Right cardiac atrium (tissue), 5 donors: ENCODE measurements at regions not wholly inside any gene's neighbourhood (a gene's known extent, or its start where the extent isn't known, plus 50 kb on each side); places are given as distances from the start of the nearest gene placed in this dataset.
A peak's percentile ranks its signal among the peaks of the same experiment; 100 is the strongest.

ENCODE experiments used
- ATAC-seq, 2 donors: fragments of 200-7000 bp; cut with Tn5 transposase; one replicate each; pipeline versions ENCODE4 v1.8.0 to v1.9.1; 2020; ENCODE audit warnings: moderate library complexity in 2 of 2, mild to moderate bottlenecking in 1 of 2
- DNase-seq, 3 donors: peaks; one replicate each; pipeline ENCODE4 v3.0.0-alpha.2; 2020
- H3K27ac ChIP-seq: one replicate; pipeline ENCODE4 v1.5.1; 2013; ENCODE audit warnings: mild to moderate bottlenecking, low read length, control low read depth, moderate library complexity
- H3K27me3 ChIP-seq: one replicate; pipeline ENCODE4 v1.6.1; 2013; ENCODE audit not compliant: control insufficient read depth, insufficient read depth
- H3K4me1 ChIP-seq: one replicate; pipeline ENCODE4 v1.6.1; 2013; ENCODE audit warnings: low read length; ENCODE audit not compliant: control insufficient read depth, insufficient read depth
- H3K4me3 ChIP-seq: one replicate; pipeline ENCODE4 v1.5.1; 2013; ENCODE audit warnings: low read length, control low read depth
- H3K9me3 ChIP-seq: one replicate; pipeline ENCODE4 v1.6.1; 2013; ENCODE audit warnings: low read length; ENCODE audit not compliant: control insufficient read depth
- WGBS: extraction: QIAGEN DNeasy Blood & Tissue Kit; methylation state at CpG from one replicate; pipeline ENCODE4 v1.1.7; 2013; 5-methylcytosine and 5-hydroxymethylcytosine counted together
- intact Hi-C, 4 donors: fragments of 100-400 bp; cut with DNase I; formaldehyde crosslinking; loops; one replicate each; pipeline versions ENCODE4 v1.11.0 to v1.14.0; 2022 to 2023
- donor health status: healthy with polysubstance abuse.
- donor health status: DM: no; HTN: yes; CAD: no.
- donor health status: DM: no; HTN: no; CAD: no.
- donor health status: DM: no; HTN: yes; CAD: no; lungs with severe emphysema.
- donor health status: DM: yes; HTN: yes; CAD: no.

- no peak overlapping the region for H3K4me3 ChIP-seq
- no peaks in the 10 kb centered on the region for H3K27me3 ChIP-seq
- 75% methylated on average over 23 of the region's 23 CpGs for WGBS
- H3K4me1 ChIP-seq: peaks cover 3% of the 10 kb centered on the region
- intact Hi-C loops: no loop called here
- H3K9me3 ChIP-seq: no peaks in the 10 kb centered on the region
- DNase-seq: peak in 1 of 3 donors; percentile 48
- no peak for ATAC-seq
- no peak overlapping the region for H3K27ac ChIP-seq
These were observed 104.0 kb downstream of the NCOR2 start for GRCh38 chr12:124463341-124463921.

- no peak for ATAC-seq
These were observed 104.7 kb downstream of the NCOR2 start for GRCh38 chr12:124462750-124463149.

GRCh38 chr12:124461851-124462623, 105.4 kb downstream of the NCOR2 start:
- Histone ChIP-seq H3K4me3 (no peak overlapping the region), H3K9me3 (no peaks in the 10 kb centered on the region), H3K27ac (no peak overlapping the region), H3K4me1 (peaks cover 11% of the 10 kb centered on the region), H3K27me3 (no peaks in the 10 kb centered on the region)
- 84% methylated on average over 22 of the region's 22 CpGs for WGBS
- peak in 1 of 3 donors; percentile 42 for DNase-seq
- intact Hi-C loops: no loop called here
- ATAC-seq: no peak

More at GRCh38 chr12:124462750-124463149, 104.7 kb downstream of the NCOR2 start:
- WGBS: 85% methylated on average over 9 of the region's 9 CpGs
- Histone ChIP-seq H3K9me3 (no peaks in the 10 kb centered on the region), H3K4me3 (no peak overlapping the region), H3K4me1 (peaks cover 10% of the 10 kb centered on the region), H3K27ac (no peak overlapping the region), H3K27me3 (no peaks in the 10 kb centered on the region)
- intact Hi-C loops: no loop called here
- DNase-seq: no peak

GRCh38 chr12:124461241-124461673, 106.2 kb downstream of the NCOR2 start:
- ATAC-seq (no peak), DNase-seq (peak in 1 of 3 donors; percentile 41)
- H3K4me1 ChIP-seq: peaks cover 11% of the 10 kb centered on the region
- H3K27me3 ChIP-seq: no peaks in the 10 kb centered on the region
- H3K4me3 ChIP-seq: no peak overlapping the region
- WGBS: 93% methylated on average over 17 of the region's 17 CpGs
- no peaks in the 10 kb centered on the region for H3K9me3 ChIP-seq
- no peak overlapping the region for H3K27ac ChIP-seq
- intact Hi-C loops: no loop called here

DNA sequence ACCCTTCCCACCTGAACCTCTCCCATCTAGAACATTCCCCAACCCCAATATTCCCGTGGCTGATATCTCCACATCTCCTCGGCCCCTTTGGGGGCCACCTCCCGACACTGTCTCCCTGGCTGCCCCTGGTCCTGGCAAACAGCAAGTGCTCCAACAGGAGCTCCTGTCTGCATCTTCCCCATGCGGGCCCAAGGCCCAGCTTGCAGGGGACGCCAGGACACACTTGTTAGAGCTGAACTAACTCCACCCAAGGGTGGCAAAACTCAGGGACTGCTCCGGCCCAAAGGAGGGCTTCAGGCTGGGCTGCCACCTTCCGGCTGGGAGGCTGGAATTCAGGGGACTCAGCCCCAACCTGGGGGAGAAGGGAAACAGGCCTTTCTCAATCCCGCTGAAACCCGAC, 106.6 kb downstream of the NCOR2 start:
- 81% methylated on average over 9 of the region's 9 CpGs for WGBS
- Histone ChIP-seq H3K4me3 (no peak overlapping the region), H3K27ac (no peak overlapping the region), H3K27me3 (no peaks in the 10 kb centered on the region), H3K4me1 (peaks cover 11% of the 10 kb centered on the region), H3K9me3 (no peaks in the 10 kb centered on the region)
- no peak for DNase-seq
- intact Hi-C loops: no loop called here
- ATAC-seq: no peak

GRCh38 chr12:124459852-124460645, 107.4 kb downstream of the NCOR2 start:
- H3K27ac ChIP-seq: no peak overlapping the region
- H3K27me3 ChIP-seq: no peaks in the 10 kb centered on the region
- 94% methylated on average over 18 of the region's 18 CpGs for WGBS
- intact Hi-C loops: no loop called here
- ATAC-seq (no peak), DNase-seq (peak in 1 of 3 donors; percentile 36)
- peaks cover 11% of the 10 kb centered on the region for H3K4me1 ChIP-seq
- H3K4me3 ChIP-seq: no peak overlapping the region
- no peaks in the 10 kb centered on the region for H3K9me3 ChIP-seq

DNA sequence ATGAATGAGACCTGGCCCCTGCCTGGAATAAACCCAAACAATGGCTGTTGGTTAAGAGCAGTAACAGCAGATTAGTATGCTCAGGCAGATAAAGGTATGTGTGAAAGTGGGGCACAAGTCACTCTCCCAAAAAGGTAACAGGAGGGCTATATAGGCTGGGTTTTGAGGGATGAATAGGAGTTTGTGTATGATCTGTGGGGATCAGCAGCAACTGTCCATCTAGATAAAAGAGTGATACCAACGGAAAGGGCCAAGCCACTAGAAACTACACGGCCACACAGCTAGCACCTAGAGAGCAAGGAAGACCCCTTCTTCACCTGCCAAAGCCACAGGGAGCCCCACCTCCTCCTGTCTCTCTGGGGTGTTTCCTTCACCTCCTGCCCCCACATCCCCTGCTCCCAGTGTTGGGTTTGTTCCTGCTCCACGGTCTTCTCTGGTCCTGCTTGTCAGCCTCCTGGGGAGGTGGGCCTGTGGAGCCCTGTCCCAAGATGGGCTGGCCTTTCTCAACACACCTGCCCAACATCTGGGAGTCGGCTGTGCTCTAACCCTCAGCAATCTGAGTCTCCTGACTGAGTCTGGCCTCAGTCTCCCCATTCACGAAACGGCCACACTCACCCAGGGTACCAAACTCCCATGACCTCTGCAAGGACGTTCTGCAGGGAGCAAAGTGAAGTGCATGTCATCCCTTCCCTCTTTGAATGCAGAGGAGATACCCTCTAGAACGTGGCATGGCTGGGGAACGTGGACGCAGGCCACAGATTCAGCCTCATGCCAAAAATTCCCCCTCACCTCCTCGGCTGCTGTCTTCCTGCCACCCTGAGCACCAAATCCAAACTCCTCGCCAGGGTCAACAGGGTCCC, 108.2 kb downstream of the NCOR2 start:
- DNase-seq (peak in 1 of 3 donors; percentile 13), ATAC-seq (no peak)
- Histone ChIP-seq H3K4me1 (peaks cover 11% of the 10 kb centered on the region), H3K27ac (no peak overlapping the region), H3K27me3 (no peaks in the 10 kb centered on the region), H3K9me3 (no peaks in the 10 kb centered on the region), H3K4me3 (no peak overlapping the region)
- intact Hi-C loops: no loop called here
- WGBS: 91% methylated on average over 12 of the region's 12 CpGs

DNA sequence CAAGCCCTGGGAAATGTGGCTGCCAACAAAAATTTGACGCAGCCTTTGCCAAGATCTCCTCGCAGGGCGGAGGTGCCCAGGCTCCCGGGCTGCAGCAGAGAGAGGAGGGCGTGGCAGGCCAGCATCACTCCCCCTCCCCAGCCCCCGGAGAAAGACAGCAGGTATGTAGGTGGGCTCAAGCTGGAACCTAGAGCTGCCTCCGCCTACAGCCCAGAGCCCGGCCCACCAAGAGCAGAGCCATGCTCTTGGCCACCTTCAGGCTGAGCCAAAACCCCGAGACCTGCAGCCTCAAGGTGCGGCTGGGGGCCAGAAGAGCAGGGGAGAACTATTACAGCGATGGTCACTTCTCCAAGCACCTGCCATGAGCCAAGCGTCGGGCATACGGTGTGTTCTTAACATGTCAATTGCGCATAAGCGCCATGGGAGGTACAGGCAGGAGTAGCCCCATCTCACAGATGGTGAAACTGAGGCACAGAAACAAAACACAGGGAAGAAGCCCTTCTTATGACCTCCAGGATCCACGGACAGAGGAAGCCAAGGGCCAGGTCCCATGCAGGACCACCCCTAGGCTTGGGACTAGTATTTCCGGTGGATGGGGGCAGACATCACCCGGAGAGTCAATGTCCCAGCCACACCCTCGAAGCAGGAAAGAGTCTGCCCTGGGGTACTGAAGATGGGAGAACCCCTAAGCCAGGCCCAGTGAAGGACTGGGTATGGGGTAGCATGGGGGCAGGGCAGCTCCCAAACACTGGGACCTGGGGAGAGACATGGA, 109.0 kb downstream of the NCOR2 start:
- Histone ChIP-seq H3K9me3 (no peaks in the 10 kb centered on the region), H3K4me3 (no peak overlapping the region), H3K27me3 (no peaks in the 10 kb centered on the region), H3K27ac (peak overlapping the region; percentile 90), H3K4me1 (peaks cover 17% of the 10 kb centered on the region)
- ATAC-seq (no peak), DNase-seq (peak in 1 of 3 donors; percentile 58)
- intact Hi-C loops: no loop called here
- 79% methylated on average over 20 of the region's 20 CpGs for WGBS

- peak; percentile 85 to 93 (median 91) for DNase-seq
- 11% methylated on average over 37 of the region's 37 CpGs for WGBS
- Histone ChIP-seq H3K9me3 (no peaks in the 10 kb centered on the region), H3K27me3 (no peaks in the 10 kb centered on the region), H3K27ac (peak overlapping the region; percentile 90), H3K4me3 (peak overlapping the region; percentile 11), H3K4me1 (peaks cover 23% of the 10 kb centered on the region)
- intact Hi-C loops: no loop called here
- peak; percentile 71 to 85 for ATAC-seq
These were observed 109.9 kb downstream of the NCOR2 start for GRCh38 chr12:124457287-124458219.
